Caco-2 (cell line): ENCODE measurements at regions not wholly inside any gene's neighbourhood (a gene's known extent, or its start where the extent isn't known, plus 50 kb on each side); places are given as distances from the start of the nearest gene placed in this dataset.

ENCODE experiments used
- BruUV-seq: library from RNA; stranded (reverse); fragments of 400-500 nt; replicated peaks from 2 replicates; lab custom pipeline; 2021; lab: Mats Ljungman, UMichigan
- CTCF ChIA-PET: fragments of 300-600 bp; sonication (Branson Sonifier 250); formaldehyde crosslinking; loops from one replicate; lab custom pipeline; 2022; ENCODE audit warnings: antibody characterized with exemption; lab: Charles Lee
- POLR2A ChIA-PET: fragments of 300-600 bp; sonication (Branson Sonifier 250); formaldehyde crosslinking; loops from one replicate; lab custom pipeline; 2022; ENCODE audit warnings: antibody characterized with exemption; lab: Charles Lee
- DNase-seq, 2 experiments: peaks; one replicate each; pipeline versions ENCODE4 v3.0.0 to v3.0.0-alpha.2; 2020 to 2022
- H3K27me3 ChIP-seq: replicated peaks from 2 replicates; pipeline ENCODE4 v1.6.0; 2011; ENCODE audit warnings: low read length; ENCODE audit not compliant: control insufficient read depth, insufficient read depth
- H3K36me3 ChIP-seq: 2 replicates; pipeline ENCODE4 v1.5.1; 2011; ENCODE audit warnings: low read length; ENCODE audit not compliant: control insufficient read depth, insufficient read depth
- H3K4me1 ChIP-seq: fragments of 250-450 bp; sonication (Bioruptor Pico); 2 replicates; pipeline ENCODE4 v1.5.1; 2020; ENCODE audit warnings: mild to moderate bottlenecking
- H3K4me3 ChIP-seq: 2 replicates; pipeline ENCODE4 v1.5.1; 2011; ENCODE audit warnings: low read depth, mild to moderate bottlenecking, control low read depth, low read length
- H3K9me3 ChIP-seq: fragments of 250-450 bp; sonication (Bioruptor Pico); 2 replicates; pipeline ENCODE4 v1.5.1; 2020; ENCODE audit warnings: mild to moderate bottlenecking, moderate library complexity
- H3K27ac Mint-ChIP-seq: one replicate; pipeline ENCODE4 v1.8.0; 2022; ENCODE audit warnings: mixed read lengths; ENCODE audit not compliant: unreplicated experiment
- H3K27me3 Mint-ChIP-seq: one replicate; pipeline ENCODE4 v1.8.0; 2022; ENCODE audit warnings: mixed read lengths; ENCODE audit not compliant: insufficient read depth, unreplicated experiment
- H3K36me3 Mint-ChIP-seq: one replicate; pipeline ENCODE4 v1.8.0; 2022; ENCODE audit warnings: mild to moderate bottlenecking, mixed read lengths; ENCODE audit not compliant: insufficient read depth, unreplicated experiment
- H3K4me1 Mint-ChIP-seq: one replicate; pipeline ENCODE4 v1.8.0; 2022; ENCODE audit warnings: low read depth, mixed read lengths; ENCODE audit not compliant: unreplicated experiment
- H3K4me3 Mint-ChIP-seq: one replicate; pipeline ENCODE4 v1.8.0; 2022; ENCODE audit warnings: mild to moderate bottlenecking, moderate library complexity, mixed read lengths; ENCODE audit not compliant: unreplicated experiment
- H3K9me3 Mint-ChIP-seq: one replicate; pipeline ENCODE4 v1.8.0; 2022; ENCODE audit warnings: mixed read lengths; ENCODE audit not compliant: unreplicated experiment
- intact Hi-C: fragments of 100-400 bp; cut with micrococcal nuclease; formaldehyde crosslinking; loops from one replicate; pipeline ENCODE4 v1.10.0; 2022; ENCODE audit not compliant: unreplicated experiment
- TF ChIP-seq, protein P1 (sequence below), 2 experiments: fragments of 200-600 bp in 1 of 2; IDR thresholded peaks; 1 replicate in 1 of 2; 2 replicates in 1 of 2; pipeline versions ENCODE4 v1.5.1 to v1.8.0; 2011 to 2022; ENCODE audit warnings: antibody characterized with exemption in 1 of 2, control low read depth in 1 of 2, inconsistent platforms in 1 of 2, low read depth in 1 of 2, low read length in 1 of 2, mild to moderate bottlenecking in 1 of 2, moderate library complexity in 1 of 2; ENCODE audit not compliant: insufficient read depth in 1 of 2, severe bottlenecking in 1 of 2, unreplicated experiment in 1 of 2

DNA sequence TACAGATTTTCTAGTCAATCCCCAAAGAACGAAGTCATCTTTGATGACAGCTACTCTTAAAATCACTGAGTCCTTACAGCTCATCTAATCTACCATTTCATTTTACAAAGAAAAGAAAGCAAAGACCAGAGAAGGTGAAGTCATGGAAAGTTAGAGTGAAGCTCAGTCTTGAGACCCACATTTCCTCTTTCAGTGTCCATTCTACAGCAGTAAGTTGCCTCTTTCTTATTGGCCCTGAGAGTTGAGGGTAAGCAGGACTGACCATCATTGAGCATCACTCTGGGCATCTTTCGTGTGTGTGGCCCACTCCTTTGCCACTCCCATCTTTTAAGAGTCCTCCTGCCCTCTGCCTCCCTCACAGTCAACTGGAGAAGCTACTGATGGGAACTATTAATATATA, 251.8 kb upstream of the NR4A3 start:
- Mint-ChIP-seq H3K4me3 (no peak overlapping the region), H3K27ac (no peak overlapping the region), H3K9me3 (no peaks in the 10 kb centered on the region), H3K4me1 (no peaks in the 10 kb centered on the region), H3K36me3 (no peaks in the 10 kb centered on the region), H3K27me3 (peaks cover 13% of the 10 kb centered on the region)
- H3K36me3 ChIP-seq: no peaks in the 10 kb centered on the region
- ChIA-PET POLR2A (no interaction called here), CTCF (no interaction called here)
- DNase-seq: no peak
- no peaks in the 10 kb centered on the region for H3K27me3 ChIP-seq
- H3K4me3 ChIP-seq: no peak overlapping the region
- no peaks in the 10 kb centered on the region for H3K4me1 ChIP-seq
- TF ChIP-seq, protein P1, sequence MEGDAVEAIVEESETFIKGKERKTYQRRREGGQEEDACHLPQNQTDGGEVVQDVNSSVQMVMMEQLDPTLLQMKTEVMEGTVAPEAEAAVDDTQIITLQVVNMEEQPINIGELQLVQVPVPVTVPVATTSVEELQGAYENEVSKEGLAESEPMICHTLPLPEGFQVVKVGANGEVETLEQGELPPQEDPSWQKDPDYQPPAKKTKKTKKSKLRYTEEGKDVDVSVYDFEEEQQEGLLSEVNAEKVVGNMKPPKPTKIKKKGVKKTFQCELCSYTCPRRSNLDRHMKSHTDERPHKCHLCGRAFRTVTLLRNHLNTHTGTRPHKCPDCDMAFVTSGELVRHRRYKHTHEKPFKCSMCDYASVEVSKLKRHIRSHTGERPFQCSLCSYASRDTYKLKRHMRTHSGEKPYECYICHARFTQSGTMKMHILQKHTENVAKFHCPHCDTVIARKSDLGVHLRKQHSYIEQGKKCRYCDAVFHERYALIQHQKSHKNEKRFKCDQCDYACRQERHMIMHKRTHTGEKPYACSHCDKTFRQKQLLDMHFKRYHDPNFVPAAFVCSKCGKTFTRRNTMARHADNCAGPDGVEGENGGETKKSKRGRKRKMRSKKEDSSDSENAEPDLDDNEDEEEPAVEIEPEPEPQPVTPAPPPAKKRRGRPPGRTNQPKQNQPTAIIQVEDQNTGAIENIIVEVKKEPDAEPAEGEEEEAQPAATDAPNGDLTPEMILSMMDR (IDR thresholded peaks at IDR 0.05; ENCODE audit: insufficient read depth in 1 of 2, low read depth in 1 of 2, low read length in 1 of 2, severe bottlenecking in 1 of 2, unreplicated experiment in 1 of 2): no peak
- BruUV-seq: no TSS peak
- intact Hi-C loops: no loop called here
- H3K9me3 ChIP-seq: no peaks in the 10 kb centered on the region

DNA sequence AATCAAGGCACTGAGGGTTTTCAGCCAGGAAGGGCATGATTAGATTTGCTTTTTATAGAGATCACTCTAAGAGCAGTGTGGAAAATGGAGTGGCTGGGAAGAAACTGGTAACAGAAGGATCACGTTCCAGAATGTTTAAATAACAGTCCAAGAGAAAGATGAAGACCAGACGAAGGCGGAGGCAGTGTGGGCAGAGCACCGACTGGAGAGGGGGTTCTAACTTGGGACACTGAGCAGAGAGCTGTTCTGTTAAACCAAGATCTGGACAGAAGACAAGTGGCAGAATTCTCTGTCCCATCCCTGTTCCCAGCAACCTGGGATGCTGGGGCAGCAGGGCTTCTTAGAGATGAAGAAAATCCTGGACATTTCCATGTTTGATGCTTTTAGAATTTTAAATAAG, 249.1 kb upstream of the NR4A3 start:
- no peaks in the 10 kb centered on the region for H3K27me3 ChIP-seq
- no TSS peak for BruUV-seq
- H3K4me1 Mint-ChIP-seq: no peaks in the 10 kb centered on the region
- TF ChIP-seq, protein P1 (IDR thresholded peaks at IDR 0.05; ENCODE audit: insufficient read depth in 1 of 2, low read depth in 1 of 2, low read length in 1 of 2, severe bottlenecking in 1 of 2, unreplicated experiment in 1 of 2): no peak
- no peak overlapping the region for H3K27ac Mint-ChIP-seq
- no peak overlapping the region for H3K4me3 Mint-ChIP-seq
- no peaks in the 10 kb centered on the region for H3K36me3 ChIP-seq
- H3K27me3 Mint-ChIP-seq: peaks cover 10% of the 10 kb centered on the region
- no peak for DNase-seq
- no peaks in the 10 kb centered on the region for H3K9me3 ChIP-seq
- H3K9me3 Mint-ChIP-seq: no peaks in the 10 kb centered on the region
- H3K4me3 ChIP-seq: no peak overlapping the region
- H3K36me3 Mint-ChIP-seq: no peaks in the 10 kb centered on the region
- intact Hi-C loops: no loop called here
- ChIA-PET CTCF (no interaction called here), POLR2A (no interaction called here)
- no peaks in the 10 kb centered on the region for H3K4me1 ChIP-seq

DNA sequence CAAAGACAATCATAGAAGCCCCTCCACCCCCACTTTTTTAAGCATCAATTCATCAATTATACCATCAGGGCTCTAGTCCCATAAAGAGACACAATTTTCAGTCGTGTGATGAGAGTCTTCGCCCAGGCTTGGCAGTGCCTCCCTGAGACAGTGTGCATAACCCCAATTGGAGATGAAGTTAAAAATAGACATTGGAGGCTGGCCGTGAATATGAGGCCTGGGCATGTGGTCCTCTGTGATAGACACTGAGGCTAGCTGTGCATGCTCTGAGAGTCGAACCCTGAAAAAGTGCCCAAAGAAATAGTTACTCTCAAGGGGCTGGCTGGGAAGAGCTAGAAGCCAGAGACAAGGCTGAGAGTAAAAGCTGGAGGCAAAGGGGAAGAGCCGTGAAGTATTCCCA, 248.6 kb upstream of the NR4A3 start:
- Histone ChIP-seq H3K9me3 (no peaks in the 10 kb centered on the region), H3K27me3 (no peaks in the 10 kb centered on the region), H3K36me3 (no peaks in the 10 kb centered on the region), H3K4me3 (no peak overlapping the region), H3K4me1 (no peaks in the 10 kb centered on the region)
- BruUV-seq: no TSS peak
- CTCF ChIA-PET: no interaction called here
- DNase-seq: no peak
- no peaks in the 10 kb centered on the region for H3K36me3 Mint-ChIP-seq
- POLR2A ChIA-PET: no interaction called here
- intact Hi-C loops: no loop called here
- no peaks in the 10 kb centered on the region for H3K4me1 Mint-ChIP-seq
- H3K27me3 Mint-ChIP-seq: peaks cover 9% of the 10 kb centered on the region
- H3K4me3 Mint-ChIP-seq: no peak overlapping the region
- no peak overlapping the region for H3K27ac Mint-ChIP-seq
- no peaks in the 10 kb centered on the region for H3K9me3 Mint-ChIP-seq
- TF ChIP-seq, protein P1 (IDR thresholded peaks at IDR 0.05; ENCODE audit: insufficient read depth in 1 of 2, low read depth in 1 of 2, low read length in 1 of 2, severe bottlenecking in 1 of 2, unreplicated experiment in 1 of 2): no peak
